GM19043 (cell line): ENCODE measurements at regions not wholly inside any gene's neighbourhood (a gene's known extent, or its start where the extent isn't known, plus 50 kb on each side); places are given as distances from the start of the nearest gene placed in this dataset.

ENCODE experiments used
- ATAC-seq: cut with Tn5 transposase; IDR thresholded peaks from one replicate; pipeline ENCODE4 v1.9.1; 2021; ENCODE audit warnings: low read depth; ENCODE audit not compliant: unreplicated experiment

- ATAC-seq: no peak
These were observed 202.5 kb upstream of the CADM1 start for GRCh38 chr11:115706626-115707135.

- no peak for ATAC-seq
These were observed 201.0 kb upstream of the CADM1 start for GRCh38 chr11:115705200-115705599.

DNA sequence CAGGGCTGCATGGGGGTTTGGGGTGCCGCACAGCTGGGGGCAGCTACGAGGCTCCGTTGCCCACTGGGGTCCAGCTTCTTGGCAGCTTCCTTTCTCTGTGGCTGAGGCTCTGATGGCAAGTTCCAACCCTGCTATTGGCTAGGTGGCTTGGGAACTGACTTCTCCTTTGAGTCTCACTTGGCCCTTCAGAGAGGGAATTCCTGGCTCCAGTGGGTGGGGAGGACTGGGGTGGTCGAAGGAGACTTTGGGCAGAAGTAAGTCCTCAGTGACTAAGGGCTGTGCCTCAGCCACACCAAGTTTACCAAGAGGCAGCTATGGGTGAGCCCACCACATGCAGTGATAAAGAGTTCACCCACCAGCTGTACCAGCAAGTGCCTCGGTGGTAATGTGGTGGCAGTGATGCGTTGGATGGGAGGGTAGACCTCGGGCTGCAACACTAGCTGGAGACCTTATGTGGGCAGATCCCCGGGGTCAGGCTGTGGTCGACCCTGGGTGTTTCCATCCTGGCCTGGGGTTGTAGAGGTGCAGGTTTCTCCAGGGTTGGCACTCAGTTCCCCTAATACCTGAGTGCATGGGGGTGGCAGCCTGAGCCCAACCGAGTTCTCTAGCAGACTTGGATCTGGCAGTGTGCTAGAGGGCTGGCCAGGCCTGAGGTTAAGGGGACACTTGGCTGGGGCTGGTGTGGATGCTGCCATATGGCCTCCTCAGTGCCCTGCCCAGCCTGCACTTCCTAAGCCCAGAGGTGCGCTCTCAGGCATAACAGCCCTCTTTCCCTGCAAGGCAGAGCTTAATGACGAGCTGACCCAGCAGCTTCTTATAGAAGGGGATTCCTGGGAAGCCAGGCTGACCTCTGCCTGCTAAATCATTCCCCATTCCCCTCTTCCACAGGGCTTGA, 197.0 kb upstream of the CADM1 start:
- no peak for ATAC-seq

- ATAC-seq: no peak
These were observed 196.3 kb upstream of the CADM1 start for GRCh38 chr11:115700496-115700895.

DNA sequence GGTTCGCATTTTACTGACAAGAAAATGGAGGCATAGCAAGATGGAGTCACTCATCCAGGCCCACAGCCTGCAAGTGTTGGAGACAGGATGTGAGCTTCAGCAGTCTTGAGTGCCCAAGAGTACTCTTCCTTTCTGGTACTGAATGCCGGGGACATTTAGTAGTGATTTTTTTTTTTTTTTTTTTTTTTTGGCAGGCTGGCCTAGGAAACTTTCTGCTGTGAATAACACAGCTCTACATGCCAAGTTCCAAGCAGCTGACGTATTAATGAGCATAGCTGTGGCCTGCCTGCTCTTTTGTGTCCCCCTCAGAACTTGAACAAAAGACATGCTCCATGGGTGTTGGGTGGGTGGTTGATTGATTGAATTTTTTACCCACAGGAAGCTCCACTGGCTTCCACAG, 195.5 kb upstream of the CADM1 start:
- ATAC-seq: no peak

DNA sequence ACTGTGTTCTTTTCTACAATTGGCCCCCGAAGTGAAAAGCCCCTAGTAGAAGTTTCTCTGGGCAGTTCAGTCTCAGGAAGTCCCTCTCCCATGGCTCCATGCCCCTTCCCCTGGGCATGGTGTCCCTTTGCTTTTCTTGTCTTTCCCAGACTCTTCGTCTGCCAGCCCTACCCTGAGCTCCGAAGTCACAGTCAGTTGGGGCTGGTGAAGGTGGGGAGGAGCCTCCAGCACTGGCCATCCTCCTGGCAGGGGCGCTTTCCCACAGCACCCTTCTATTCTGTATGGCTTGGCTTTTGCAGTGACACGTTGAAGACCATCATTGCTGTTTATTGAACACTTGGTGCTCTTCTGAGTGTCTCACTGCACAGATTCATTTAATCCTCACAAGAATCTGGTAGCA, 195.1 kb upstream of the CADM1 start:
- ATAC-seq: no peak

GRCh38 chr11:115698243-115698642, 194.0 kb upstream of the CADM1 start:
- ATAC-seq: no peak

DNA sequence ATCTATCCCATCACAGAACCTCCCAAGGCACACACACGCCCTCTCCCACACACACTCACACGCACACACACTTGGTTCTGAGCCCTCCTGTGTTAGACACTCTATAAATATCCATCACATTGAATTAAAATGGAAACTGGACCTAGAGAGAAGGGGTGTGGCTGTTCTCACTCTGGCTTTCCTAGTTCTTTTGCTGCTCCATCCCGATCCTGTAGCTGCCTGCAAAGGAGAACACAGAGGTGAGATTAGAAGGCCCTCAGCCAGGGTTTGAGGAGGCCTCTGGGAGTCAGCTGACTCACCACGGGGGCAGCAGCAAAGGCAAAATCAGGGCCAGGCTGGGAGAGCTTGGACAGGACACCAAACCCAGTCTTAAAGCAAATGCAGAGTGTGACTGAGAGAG, 192.3 kb upstream of the CADM1 start:
- ATAC-seq: no peak

DNA sequence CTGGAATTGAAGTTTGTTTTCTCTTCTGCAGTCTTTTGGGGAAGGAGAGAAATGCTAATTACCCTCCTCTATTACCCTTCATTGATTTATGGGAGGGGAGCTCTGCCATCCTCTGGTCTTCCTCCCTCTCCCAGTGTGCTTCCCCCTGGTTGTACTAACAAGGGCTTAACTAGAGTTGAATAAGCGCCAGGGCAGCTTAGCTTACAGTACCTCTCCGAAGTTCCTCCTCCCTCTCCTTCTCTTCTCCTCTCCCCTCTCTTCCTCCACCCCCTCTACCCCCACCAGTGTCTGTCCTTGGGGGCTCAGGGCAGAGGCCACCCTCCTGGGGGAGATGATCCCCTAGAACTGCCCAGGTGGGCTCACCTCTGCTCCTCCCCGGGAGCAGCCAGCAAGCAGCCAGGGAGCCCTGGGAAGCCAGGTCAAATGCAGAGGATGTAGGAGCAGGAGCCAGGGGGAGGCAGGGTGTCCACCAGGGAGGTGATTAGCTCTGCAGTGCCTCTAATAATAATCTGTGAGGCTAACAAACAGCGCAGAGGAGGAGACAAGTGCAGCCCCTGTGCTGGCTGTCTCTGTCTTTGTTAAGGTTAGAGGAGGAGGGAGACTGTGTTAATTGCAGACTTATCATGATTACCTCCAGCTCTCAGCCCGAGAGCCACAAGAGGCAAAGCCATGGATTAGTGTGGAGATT, 191.6 kb upstream of the CADM1 start:
- no peak for ATAC-seq

- no peak for ATAC-seq
These were observed 188.8 kb upstream of the CADM1 start for GRCh38 chr11:115693002-115693401.

DNA sequence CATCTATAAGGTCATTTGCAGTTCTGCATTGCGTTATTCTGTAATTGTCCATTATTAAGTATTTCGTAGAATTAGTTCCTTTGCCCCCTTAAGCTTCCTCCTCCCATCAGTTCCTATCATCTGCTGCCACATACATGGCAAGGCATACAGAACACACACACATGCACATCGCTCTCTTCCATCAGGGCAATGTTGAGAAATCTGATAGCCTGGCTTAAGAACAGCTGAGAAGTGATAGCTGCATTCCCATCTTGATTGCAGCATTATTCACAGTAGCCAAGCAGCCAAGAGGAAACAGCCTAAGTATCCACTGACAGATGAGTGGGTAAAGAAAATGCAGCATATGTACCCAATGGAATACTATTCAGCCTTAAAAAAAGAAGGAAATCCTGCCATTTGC, 186.8 kb upstream of the CADM1 start:
- ATAC-seq: no peak

GRCh38 chr11:115687934-115688333, 183.7 kb upstream of the CADM1 start:
- ATAC-seq: no peak

- no peak for ATAC-seq
These were observed 180.5 kb upstream of the CADM1 start for GRCh38 chr11:115684699-115685098.

GRCh38 chr11:115684135-115684534, 179.9 kb upstream of the CADM1 start:
- no peak for ATAC-seq

- ATAC-seq: no peak
These were observed 178.7 kb upstream of the CADM1 start for GRCh38 chr11:115682888-115683287.

- ATAC-seq: no peak
These were observed 177.9 kb upstream of the CADM1 start for GRCh38 chr11:115682101-115682500.

DNA sequence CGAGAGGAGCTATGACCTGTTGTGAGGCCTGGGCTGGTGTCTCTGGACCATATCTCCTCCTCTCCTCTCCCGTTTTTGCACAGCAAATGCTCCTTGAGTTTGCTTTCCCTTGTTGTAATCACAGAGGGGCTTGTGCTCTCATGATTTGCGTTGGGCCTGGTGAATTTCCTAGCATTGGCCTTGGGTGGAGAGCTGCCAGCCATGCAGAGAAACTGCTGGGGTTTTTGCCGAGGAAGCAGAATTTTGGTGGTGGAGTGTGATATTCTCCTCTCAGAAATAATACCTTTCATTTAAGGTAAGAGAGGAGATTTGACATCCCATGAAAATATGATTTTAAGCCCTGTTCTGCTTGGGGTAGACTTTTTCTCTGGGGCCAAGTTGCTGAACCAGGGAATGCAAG, 175.7 kb upstream of the CADM1 start:
- ATAC-seq: no peak

- ATAC-seq: no peak
These were observed 174.7 kb upstream of the CADM1 start for GRCh38 chr11:115678942-115679341.

- no peak for ATAC-seq
These were observed 173.0 kb upstream of the CADM1 start for GRCh38 chr11:115677190-115677589.

DNA sequence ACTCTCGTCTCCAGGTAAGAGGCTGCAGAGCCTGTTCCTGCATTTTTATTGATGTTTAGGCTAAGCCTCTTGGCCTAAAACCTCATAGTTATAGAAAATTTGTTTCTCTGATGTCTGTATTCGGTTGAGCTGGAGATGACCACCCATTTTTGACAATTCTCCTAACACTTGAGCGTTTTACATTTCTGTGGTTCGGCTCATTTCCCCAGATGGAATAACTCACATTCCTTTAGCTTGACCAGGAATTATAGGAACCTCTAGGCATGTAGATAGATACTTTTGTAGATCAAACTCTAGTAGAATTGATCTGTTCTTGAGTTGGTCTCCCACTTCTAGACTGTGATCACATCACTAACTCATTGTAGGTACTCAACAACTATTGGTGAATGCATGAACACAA, 172.6 kb upstream of the CADM1 start:
- no peak for ATAC-seq

GRCh38 chr11:115676206-115676605, 172.0 kb upstream of the CADM1 start:
- ATAC-seq: no peak
